GM10266 (cell line): ENCODE measurements at regions not wholly inside any gene's neighbourhood (a gene's known extent, or its start where the extent isn't known, plus 50 kb on each side); places are given as distances from the start of the nearest gene placed in this dataset.

Experiments
- DNase-seq: peaks from one replicate; pipeline ENCODE4 v3.0.0; 2012; ENCODE audit errors: extremely low spot score
- CTCF ChIP-seq: IDR thresholded peaks from 2 replicates; pipeline ENCODE4 v1.5.1; 2012; ENCODE audit warnings: mild to moderate bottlenecking, low read depth; ENCODE audit not compliant: control insufficient read depth, insufficient read depth; ENCODE audit errors: missing control alignments

- DNase-seq: no peak
- TF ChIP-seq CTCF: no peak
These were observed 1140.8 kb upstream of the WWC1 start for GRCh38 chr5:167150661-167151060.

GRCh38 chr5:167152561-167152960, 1138.9 kb upstream of the WWC1 start:
- DNase-seq: no peak
- no peak for TF ChIP-seq CTCF

GRCh38 chr5:167155387-167156005, 1135.9 kb upstream of the WWC1 start:
- DNase-seq: no peak
- TF ChIP-seq CTCF: no peak

DNA sequence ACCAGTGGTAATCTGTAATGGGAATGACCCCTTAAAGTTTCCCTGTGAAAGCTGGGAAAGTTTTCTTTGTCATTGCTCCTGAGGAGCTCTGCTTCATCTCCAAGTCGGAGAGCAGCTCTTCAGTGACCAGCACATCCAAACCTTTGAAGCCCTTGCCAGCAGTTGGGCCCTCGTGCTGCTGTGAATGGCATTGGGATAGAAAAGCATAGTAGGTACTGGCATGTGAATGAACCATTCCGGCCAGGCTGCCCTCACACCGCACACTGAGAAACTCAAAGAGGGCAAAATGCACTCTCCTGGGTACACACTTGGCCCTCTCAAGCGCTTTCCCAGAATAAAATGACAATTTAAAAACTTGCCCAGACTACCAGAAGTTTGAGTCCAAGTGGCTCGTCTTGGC, 1135.0 kb upstream of the WWC1 start:
- no peak for DNase-seq
- no peak for TF ChIP-seq CTCF

GRCh38 chr5:167158588-167158987, 1132.9 kb upstream of the WWC1 start:
- no peak for TF ChIP-seq CTCF
- DNase-seq: no peak

- no peak for TF ChIP-seq CTCF
- DNase-seq: no peak
These were observed 1131.1 kb upstream of the WWC1 start for GRCh38 chr5:167160388-167160787.

DNA sequence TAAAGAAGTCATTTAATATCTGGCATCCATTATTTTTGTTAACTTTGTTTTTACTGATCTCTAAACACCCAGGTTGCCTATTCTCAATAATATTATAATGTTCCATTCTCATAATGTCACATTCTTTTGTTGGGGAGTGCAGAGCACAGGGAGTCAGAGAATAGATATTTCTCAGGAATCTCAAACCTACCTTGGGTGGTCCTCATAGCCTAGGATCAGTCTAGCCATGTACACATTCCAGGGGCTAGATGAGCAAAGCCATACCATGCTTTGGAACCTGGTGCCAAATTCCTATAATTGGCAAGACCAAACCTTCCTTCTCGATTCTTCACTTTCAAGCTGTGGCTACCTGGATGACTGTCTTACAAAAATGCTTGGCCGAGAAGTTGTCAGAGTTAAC, 1124.7 kb upstream of the WWC1 start:
- TF ChIP-seq CTCF: no peak

More for the DNA sequence above, 1124.7 kb upstream of the WWC1 start:
- DNase-seq: no peak
